ENCODE measurements at regions not wholly inside any gene's neighbourhood (a gene's known extent, or its start where the extent isn't known, plus 50 kb on each side); places are given as distances from the start of the nearest gene placed in this dataset.

DNA sequence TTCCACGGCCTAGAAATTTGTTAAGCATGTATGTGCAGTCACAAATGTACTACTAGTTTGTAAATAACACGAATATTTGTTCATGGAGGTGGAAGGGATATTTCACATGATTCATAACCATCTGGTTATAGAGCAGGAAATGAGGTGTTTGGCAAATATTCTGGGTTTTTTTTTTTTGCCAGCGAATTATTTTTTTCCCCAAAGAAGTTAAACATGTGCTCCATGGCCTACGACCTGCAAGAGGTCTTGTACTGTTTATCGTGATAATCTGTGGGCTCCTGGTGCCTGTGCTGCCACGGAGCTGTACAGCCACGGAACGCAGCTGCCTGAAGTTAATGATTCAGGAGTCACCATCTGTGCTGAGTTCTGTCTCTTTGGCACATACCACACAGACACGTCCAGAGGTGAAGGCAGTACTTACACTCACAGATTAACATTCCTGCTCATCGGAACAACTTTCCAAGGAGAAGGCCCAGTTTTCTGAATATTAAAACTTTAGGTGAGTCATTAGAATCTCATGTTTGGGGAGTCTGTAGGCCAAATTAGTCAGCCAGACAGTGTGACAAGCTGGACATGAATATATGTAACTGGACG is 156.3 kb downstream of the TMX1 start:
- H3K27ac Mint-ChIP-seq: no peak overlapping the region
- no peak for DNase-seq (ENCODE audit: low spot score)
- H2AFZ ChIP-seq: peak overlapping the region; percentile 16; the same call in 1 of the 2 replicates
- no peaks in the 10 kb centered on the region for H3K36me3 ChIP-seq (ENCODE audit: insufficient read depth)
- H4K20me1 ChIP-seq (replicated peaks; ENCODE audit: insufficient read depth): no peaks in the 10 kb centered on the region
- no peaks in the 10 kb centered on the region for H3K79me2 ChIP-seq (replicated peaks; ENCODE audit: insufficient read depth)
- H3K4me3 ChIP-seq: no peak overlapping the region
- H3F3A ChIP-seq (replicated peaks; ENCODE audit: low read depth): no peaks in the 10 kb centered on the region
- no peak overlapping the region for H3K4me3 Mint-ChIP-seq
- TF ChIP-seq JUNB (IDR thresholded peaks at IDR 0.05; ENCODE audit: unreplicated experiment) (no peak), POLR2AphosphoS5 (IDR thresholded peaks at IDR 0.05; ENCODE audit: low read depth) (no peak), NANOG (IDR thresholded peaks at IDR 0.05; ENCODE audit: borderline replicate concordance) (no peak), ZNF114 (CRISPR knock-in tag; IDR thresholded peaks at IDR 0.05) (no peak), EZH2phosphoT487 (IDR thresholded peaks at IDR 0.05; ENCODE audit: unreplicated experiment) (no peak), ZNF331 (CRISPR knock-in tag; IDR thresholded peaks at IDR 0.05; ENCODE audit: low read depth) (no peak), EZH2 (IDR thresholded peaks at IDR 0.05; ENCODE audit: low read depth, unreplicated experiment) (no peak), CREB1 (CRISPR knock-in tag; IDR thresholded peaks at IDR 0.05; ENCODE audit: low read depth) (no peak)
- TF ChIP-seq, protein P1, sequence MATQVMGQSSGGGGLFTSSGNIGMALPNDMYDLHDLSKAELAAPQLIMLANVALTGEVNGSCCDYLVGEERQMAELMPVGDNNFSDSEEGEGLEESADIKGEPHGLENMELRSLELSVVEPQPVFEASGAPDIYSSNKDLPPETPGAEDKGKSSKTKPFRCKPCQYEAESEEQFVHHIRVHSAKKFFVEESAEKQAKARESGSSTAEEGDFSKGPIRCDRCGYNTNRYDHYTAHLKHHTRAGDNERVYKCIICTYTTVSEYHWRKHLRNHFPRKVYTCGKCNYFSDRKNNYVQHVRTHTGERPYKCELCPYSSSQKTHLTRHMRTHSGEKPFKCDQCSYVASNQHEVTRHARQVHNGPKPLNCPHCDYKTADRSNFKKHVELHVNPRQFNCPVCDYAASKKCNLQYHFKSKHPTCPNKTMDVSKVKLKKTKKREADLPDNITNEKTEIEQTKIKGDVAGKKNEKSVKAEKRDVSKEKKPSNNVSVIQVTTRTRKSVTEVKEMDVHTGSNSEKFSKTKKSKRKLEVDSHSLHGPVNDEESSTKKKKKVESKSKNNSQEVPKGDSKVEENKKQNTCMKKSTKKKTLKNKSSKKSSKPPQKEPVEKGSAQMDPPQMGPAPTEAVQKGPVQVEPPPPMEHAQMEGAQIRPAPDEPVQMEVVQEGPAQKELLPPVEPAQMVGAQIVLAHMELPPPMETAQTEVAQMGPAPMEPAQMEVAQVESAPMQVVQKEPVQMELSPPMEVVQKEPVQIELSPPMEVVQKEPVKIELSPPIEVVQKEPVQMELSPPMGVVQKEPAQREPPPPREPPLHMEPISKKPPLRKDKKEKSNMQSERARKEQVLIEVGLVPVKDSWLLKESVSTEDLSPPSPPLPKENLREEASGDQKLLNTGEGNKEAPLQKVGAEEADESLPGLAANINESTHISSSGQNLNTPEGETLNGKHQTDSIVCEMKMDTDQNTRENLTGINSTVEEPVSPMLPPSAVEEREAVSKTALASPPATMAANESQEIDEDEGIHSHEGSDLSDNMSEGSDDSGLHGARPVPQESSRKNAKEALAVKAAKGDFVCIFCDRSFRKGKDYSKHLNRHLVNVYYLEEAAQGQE (IDR thresholded peaks at IDR 0.05; ENCODE audit: unreplicated experiment): no peak
- TF ChIP-seq, protein P2, sequence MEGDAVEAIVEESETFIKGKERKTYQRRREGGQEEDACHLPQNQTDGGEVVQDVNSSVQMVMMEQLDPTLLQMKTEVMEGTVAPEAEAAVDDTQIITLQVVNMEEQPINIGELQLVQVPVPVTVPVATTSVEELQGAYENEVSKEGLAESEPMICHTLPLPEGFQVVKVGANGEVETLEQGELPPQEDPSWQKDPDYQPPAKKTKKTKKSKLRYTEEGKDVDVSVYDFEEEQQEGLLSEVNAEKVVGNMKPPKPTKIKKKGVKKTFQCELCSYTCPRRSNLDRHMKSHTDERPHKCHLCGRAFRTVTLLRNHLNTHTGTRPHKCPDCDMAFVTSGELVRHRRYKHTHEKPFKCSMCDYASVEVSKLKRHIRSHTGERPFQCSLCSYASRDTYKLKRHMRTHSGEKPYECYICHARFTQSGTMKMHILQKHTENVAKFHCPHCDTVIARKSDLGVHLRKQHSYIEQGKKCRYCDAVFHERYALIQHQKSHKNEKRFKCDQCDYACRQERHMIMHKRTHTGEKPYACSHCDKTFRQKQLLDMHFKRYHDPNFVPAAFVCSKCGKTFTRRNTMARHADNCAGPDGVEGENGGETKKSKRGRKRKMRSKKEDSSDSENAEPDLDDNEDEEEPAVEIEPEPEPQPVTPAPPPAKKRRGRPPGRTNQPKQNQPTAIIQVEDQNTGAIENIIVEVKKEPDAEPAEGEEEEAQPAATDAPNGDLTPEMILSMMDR (conservative IDR thresholded peaks at IDR 0.05; ENCODE audit: low read depth in 2 of 2): no peak
- TF ChIP-seq, protein P3, sequence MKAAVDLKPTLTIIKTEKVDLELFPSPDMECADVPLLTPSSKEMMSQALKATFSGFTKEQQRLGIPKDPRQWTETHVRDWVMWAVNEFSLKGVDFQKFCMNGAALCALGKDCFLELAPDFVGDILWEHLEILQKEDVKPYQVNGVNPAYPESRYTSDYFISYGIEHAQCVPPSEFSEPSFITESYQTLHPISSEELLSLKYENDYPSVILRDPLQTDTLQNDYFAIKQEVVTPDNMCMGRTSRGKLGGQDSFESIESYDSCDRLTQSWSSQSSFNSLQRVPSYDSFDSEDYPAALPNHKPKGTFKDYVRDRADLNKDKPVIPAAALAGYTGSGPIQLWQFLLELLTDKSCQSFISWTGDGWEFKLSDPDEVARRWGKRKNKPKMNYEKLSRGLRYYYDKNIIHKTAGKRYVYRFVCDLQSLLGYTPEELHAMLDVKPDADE (IDR thresholded peaks at IDR 0.05): no peak
- TF ChIP-seq, protein P4, sequence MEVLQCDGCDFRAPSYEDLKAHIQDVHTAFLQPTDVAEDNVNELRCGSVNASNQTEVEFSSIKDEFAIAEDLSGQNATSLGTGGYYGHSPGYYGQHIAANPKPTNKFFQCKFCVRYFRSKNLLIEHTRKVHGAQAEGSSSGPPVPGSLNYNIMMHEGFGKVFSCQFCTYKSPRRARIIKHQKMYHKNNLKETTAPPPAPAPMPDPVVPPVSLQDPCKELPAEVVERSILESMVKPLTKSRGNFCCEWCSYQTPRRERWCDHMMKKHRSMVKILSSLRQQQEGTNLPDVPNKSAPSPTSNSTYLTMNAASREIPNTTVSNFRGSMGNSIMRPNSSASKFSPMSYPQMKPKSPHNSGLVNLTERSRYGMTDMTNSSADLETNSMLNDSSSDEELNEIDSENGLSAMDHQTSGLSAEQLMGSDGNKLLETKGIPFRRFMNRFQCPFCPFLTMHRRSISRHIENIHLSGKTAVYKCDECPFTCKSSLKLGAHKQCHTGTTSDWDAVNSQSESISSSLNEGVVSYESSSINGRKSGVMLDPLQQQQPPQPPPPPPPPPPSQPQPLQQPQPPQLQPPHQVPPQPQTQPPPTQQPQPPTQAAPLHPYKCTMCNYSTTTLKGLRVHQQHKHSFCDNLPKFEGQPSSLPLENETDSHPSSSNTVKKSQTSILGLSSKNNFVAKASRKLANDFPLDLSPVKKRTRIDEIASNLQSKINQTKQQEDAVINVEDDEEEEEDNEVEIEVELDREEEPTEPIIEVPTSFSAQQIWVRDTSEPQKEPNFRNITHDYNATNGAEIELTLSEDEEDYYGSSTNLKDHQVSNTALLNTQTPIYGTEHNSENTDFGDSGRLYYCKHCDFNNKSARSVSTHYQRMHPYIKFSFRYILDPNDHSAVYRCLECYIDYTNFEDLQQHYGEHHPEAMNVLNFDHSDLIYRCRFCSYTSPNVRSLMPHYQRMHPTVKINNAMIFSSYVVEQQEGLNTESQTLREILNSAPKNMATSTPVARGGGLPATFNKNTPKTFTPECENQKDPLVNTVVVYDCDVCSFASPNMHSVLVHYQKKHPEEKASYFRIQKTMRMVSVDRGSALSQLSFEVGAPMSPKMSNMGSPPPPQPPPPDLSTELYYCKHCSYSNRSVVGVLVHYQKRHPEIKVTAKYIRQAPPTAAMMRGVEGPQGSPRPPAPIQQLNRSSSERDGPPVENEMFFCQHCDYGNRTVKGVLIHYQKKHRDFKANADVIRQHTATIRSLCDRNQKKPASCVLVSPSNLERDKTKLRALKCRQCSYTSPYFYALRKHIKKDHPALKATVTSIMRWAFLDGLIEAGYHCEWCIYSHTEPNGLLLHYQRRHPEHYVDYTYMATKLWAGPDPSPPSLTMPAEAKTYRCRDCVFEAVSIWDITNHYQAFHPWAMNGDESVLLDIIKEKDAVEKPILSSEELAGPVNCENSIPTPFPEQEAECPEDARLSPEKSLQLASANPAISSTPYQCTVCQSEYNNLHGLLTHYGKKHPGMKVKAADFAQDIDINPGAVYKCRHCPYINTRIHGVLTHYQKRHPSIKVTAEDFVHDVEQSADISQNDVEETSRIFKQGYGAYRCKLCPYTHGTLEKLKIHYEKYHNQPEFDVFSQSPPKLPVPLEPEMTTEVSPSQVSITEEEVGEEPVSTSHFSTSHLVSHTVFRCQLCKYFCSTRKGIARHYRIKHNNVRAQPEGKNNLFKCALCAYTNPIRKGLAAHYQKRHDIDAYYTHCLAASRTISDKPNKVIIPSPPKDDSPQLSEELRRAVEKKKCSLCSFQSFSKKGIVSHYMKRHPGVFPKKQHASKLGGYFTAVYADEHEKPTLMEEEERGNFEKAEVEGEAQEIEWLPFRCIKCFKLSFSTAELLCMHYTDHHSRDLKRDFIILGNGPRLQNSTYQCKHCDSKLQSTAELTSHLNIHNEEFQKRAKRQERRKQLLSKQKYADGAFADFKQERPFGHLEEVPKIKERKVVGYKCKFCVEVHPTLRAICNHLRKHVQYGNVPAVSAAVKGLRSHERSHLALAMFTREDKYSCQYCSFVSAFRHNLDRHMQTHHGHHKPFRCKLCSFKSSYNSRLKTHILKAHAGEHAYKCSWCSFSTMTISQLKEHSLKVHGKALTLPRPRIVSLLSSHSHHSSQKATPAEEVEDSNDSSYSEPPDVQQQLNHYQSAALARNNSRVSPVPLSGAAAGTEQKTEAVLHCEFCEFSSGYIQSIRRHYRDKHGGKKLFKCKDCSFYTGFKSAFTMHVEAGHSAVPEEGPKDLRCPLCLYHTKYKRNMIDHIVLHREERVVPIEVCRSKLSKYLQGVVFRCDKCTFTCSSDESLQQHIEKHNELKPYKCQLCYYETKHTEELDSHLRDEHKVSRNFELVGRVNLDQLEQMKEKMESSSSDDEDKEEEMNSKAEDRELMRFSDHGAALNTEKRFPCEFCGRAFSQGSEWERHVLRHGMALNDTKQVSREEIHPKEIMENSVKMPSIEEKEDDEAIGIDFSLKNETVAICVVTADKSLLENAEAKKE (CRISPR knock-in tag; IDR thresholded peaks at IDR 0.05): no peak
- H3K36me3 Mint-ChIP-seq (ENCODE audit: low read depth): no peaks in the 10 kb centered on the region
- H3K4me1 Mint-ChIP-seq: peaks cover 12% of the 10 kb centered on the region
- no peaks in the 10 kb centered on the region for H3K9me2 ChIP-seq (ENCODE audit: insufficient read depth)
- H3K4me2 ChIP-seq: no peak overlapping the region
- no peaks in the 10 kb centered on the region for H3K27me3 ChIP-seq (ENCODE audit: insufficient read depth)
- ATAC-seq: no peak
- no peak overlapping the region for H3K27ac ChIP-seq (ENCODE audit: low read depth)
- no peaks in the 10 kb centered on the region for H3K27me3 Mint-ChIP-seq (ENCODE audit: insufficient read depth, low read depth, poor library complexity)
- no peaks in the 10 kb centered on the region for H3K9me3 Mint-ChIP-seq
- peaks cover 15% of the 10 kb centered on the region for H3K4me1 ChIP-seq (ENCODE audit: insufficient read depth)
